GM12872 (cell line): ENCODE measurements at regions not wholly inside any gene's neighbourhood (a gene's known extent, or its start where the extent isn't known, plus 50 kb on each side); places are given as distances from the start of the nearest gene placed in this dataset.

Source experiments
- TF ChIP-seq, protein P1 (sequence below): IDR thresholded peaks from 3 replicates; pipeline ENCODE4 v1.5.1; 2011; ENCODE audit warnings: low read depth, mild to moderate bottlenecking, low read length, moderate library complexity; ENCODE audit not compliant: insufficient read depth

DNA sequence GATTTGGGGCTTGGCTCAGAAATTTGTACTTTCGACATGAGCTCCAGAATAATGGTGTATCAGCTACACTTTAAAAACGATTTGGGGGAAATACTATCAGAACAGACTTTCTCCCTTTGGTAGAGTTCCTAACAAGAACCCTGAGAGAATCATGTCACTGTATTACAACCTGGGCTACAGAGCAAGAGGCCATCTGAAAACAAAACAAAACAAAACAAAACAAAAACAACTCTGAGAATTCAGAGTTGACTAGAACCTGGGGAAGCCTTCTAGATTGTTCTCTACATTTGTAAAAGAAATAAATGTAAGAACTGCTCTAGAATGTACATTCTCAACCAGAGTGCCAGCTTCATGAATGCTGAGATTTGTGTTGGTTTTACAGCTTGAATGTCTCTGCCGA, 262.6 kb upstream of the SEMA3D start:
- TF ChIP-seq, protein P1, sequence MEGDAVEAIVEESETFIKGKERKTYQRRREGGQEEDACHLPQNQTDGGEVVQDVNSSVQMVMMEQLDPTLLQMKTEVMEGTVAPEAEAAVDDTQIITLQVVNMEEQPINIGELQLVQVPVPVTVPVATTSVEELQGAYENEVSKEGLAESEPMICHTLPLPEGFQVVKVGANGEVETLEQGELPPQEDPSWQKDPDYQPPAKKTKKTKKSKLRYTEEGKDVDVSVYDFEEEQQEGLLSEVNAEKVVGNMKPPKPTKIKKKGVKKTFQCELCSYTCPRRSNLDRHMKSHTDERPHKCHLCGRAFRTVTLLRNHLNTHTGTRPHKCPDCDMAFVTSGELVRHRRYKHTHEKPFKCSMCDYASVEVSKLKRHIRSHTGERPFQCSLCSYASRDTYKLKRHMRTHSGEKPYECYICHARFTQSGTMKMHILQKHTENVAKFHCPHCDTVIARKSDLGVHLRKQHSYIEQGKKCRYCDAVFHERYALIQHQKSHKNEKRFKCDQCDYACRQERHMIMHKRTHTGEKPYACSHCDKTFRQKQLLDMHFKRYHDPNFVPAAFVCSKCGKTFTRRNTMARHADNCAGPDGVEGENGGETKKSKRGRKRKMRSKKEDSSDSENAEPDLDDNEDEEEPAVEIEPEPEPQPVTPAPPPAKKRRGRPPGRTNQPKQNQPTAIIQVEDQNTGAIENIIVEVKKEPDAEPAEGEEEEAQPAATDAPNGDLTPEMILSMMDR = no peak

DNA sequence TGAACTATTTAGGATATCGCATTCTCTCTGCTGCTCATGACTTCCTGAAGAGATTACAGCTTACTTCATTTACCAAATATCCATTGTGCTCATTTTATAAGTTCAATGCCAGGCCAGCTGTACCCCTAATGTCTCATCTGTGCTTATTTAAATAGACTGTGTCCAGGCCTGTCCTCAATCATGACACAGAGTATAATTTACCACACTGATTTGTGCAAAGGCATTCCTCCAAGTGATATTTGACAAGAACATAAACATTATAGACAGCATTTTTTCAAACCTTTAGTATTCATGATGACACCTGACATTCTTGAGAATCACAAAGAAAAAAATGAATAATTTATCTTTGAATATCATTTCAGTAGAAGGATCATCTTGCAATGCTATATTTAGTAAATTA, 260.1 kb upstream of the SEMA3D start:
- TF ChIP-seq, protein P1 = no peak

DNA sequence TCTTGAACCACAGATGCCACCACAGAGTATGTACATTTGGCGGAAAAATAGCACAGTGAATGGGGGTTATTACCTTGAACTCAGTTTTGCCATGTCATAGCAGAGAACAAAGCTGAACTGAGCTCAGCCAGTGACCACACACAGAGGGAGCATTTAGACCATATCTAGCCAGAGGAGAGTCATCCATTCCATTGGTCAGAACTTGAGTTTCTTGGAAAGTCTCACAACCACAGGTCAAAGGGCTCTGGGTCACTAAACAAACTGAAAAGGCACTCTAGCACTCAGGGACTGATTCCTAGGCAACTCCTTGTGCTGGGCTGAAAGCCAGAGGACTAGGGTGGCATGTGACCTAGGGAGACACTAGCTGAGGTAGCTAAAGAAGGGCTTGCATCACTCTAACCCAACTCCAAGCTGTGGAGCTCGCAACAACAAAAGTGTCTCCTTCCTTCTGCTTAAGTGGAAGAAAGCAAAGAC, 239.7 kb upstream of the SEMA3D start:
- TF ChIP-seq, protein P1 = no peak

DNA sequence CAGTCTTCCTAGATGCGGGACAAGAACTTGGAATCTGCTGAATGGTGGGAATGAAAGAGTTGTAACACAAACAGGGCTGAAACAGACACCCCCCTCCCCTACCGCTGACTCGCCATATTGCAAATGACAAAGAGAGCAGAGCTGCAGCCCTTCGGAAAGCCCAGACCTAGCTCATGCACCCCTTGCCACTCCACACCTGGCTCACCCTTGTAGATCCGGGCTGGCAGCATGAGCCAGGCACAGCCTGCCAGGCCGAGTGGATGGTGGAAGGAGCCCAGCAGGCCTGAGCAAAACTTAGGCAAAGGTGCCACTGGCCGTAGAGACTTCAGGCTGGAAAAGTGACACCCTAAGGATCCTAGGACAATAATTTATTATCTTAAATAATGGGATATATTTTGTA, 237.4 kb upstream of the SEMA3D start:
- TF ChIP-seq, protein P1 = no peak

DNA sequence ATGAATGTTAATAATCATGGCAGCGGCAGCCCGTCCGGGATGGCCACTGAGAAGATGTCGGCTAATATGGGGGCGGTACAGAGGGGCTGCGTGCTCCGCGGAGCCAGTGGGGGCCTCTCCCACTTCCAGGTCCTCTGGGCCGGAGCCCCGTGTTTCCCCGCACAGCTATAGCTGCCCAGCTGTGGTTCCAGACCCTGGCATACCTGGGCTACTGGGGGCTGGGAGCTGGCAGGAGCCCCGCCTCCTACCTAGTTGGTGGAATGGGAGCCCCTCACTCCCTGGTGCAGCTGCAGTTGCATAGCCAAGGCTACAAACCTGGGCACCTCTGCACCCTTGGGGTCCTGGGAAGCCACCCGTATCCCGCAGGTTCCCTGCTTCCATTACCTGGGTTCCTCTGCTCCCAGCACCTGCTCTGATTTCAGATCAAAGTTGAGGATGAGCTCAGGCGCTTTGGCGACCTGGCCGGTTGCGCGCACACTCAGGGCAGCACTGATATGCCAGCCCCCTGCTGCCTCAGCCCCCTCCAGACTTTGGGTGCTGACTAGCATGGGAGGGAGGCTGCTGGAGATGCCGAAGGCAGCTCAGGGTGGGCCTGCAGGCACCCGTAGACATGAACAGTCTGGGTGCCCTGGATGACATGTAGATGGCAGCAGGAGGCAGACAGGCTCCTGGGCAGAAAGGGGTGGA, 236.5 kb upstream of the SEMA3D start:
- TF ChIP-seq, protein P1 = no peak

DNA sequence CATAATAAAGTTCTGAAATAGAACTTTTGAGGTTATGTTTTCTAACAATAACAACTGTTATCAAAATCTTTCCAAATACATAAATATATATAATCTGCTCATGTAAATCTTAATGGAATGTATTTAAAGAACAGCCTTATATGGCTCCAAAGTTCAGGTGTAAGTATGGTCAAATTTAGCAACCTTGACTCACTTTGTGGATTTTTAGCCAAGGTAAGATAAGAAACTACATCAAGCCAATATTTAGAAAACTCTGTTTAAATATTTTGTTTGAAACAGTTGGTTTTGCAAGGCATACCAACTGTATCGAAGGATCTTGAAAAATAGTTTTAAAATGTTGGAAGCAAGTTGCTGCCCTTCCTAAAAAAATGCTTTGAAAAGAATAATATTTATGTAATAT, 228.9 kb upstream of the SEMA3D start:
- TF ChIP-seq, protein P1 = no peak

DNA sequence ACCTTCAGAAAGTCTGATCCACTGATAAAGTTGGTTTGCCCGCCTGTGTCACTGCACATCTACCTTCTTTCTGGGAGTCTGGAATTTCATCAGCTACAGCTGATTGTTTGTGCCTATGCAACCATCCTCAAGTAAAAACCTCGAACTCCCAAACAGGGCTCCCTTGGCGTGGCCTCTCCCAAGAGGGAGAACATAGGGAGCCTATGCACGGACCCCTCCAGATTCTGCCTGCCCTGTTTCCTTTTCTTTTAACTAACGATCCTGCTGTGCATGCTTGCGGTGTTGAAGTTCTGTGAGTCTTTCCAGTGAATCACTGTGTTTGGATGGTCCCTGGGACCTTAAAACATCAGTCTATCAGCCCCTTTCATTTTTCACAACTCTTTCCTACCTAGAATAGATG, 226.9 kb upstream of the SEMA3D start:
- TF ChIP-seq, protein P1 = no peak

DNA sequence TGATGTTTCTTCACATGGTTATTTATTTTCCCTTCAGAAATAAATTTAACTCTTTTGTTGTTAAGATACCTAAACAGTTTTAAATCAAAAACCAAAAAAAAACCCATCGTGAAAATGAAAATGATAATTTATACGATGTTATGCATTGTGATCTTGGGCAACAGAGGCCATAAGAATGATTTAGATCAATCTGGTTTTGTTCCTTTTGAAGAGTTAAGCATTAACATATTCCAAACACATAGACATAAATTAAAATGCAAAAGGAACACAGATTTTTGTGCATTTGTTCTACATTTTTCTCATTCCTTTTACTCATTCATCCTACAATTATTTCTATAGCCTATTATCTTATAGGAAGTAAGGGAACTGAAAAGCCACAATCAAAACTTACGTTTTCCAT, 226.1 kb upstream of the SEMA3D start:
- TF ChIP-seq, protein P1 = no peak
